Activated T-cell treated with anti-CD3 and anti-CD28 coated beads, Interleukin-2, amount 50 U/mL, for 72 hours (primary cell): ENCODE measurements at regions not wholly inside any gene's neighbourhood (a gene's known extent, or its start where the extent isn't known, plus 50 kb on each side); places are given as distances from the start of the nearest gene placed in this dataset.
"Not testable (repeated sequence)": the region's sequence is repeated elsewhere in the genome, so short reads cannot be mapped to it uniquely, and the experiment has no call there.

Source experiments
- ATAC-seq, 2 donors: fragments of 150-1000 bp; cut with Tn5 transposase; replicated peaks in 1 of 2; 2 replicates each; pipeline ENCODE4 v1.10.0; 2021; ENCODE audit warnings: moderate library complexity in 2 of 2, mild to moderate bottlenecking in 1 of 2
- DNase-seq, 2 donors: peaks; one replicate each; pipeline ENCODE4 v3.0.0; 2021 to 2022; ENCODE audit warnings: mixed read lengths in 1 of 2
- H3K27ac Mint-ChIP-seq: one replicate; pipeline ENCODE4 v1.8.0; 2022; ENCODE audit warnings: mild to moderate bottlenecking, moderate library complexity, mixed read lengths
- H3K27me3 Mint-ChIP-seq: one replicate; pipeline ENCODE4 v1.8.0; 2022; ENCODE audit warnings: low read depth, mixed read lengths
- H3K36me3 Mint-ChIP-seq, 2 donors: one replicate each; pipeline ENCODE4 v1.8.0; 2022; ENCODE audit warnings: mixed read lengths in 2 of 2, mild to moderate bottlenecking in 1 of 2; ENCODE audit not compliant: insufficient read depth in 2 of 2
- H3K4me1 Mint-ChIP-seq: one replicate; pipeline ENCODE4 v1.8.0; 2022; ENCODE audit warnings: low read depth, mixed read lengths
- H3K4me3 Mint-ChIP-seq, 2 donors: one replicate each; pipeline ENCODE4 v1.8.0; 2022; ENCODE audit warnings: mild to moderate bottlenecking in 2 of 2, mixed read lengths in 2 of 2, moderate library complexity in 2 of 2
- H3K9me3 Mint-ChIP-seq, 2 donors: one replicate each; pipeline ENCODE4 v1.8.0; 2022; ENCODE audit warnings: mixed read lengths in 2 of 2

DNA sequence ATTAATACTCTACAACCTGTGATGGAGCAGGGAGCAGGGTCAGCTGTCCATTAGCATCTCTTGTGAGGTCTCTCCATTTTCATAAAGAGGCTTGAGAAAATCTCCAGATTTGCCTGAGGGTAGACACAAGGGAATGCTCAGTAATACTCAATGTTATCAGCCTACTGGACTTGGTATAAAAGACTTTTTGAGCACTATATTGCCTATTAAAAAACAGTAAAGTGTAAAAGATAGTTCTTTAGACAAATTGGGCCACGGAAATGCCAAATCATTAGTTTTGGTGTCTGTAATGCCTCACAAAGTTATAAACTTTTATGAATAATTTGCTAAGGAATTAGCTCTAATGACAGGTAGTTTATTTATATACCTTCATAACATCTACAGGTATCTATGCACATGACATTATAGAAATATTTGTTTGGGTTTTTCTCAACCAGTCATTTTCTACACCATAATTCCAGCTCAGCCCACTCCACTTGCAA lies 1524.9 kb upstream of the TPTE start:
- not testable (repeated sequence) for H3K4me1 Mint-ChIP-seq, H3K4me3 Mint-ChIP-seq, DNase-seq, H3K27ac Mint-ChIP-seq, ATAC-seq
- H3K9me3 Mint-ChIP-seq = peaks cover 26 to 31% of the 10 kb centered on the region in 2 donors
- H3K27me3 Mint-ChIP-seq = peaks cover 23% of the 10 kb centered on the region
- H3K36me3 Mint-ChIP-seq = peaks cover 21% of the 10 kb centered on the region in 2 donors

DNA sequence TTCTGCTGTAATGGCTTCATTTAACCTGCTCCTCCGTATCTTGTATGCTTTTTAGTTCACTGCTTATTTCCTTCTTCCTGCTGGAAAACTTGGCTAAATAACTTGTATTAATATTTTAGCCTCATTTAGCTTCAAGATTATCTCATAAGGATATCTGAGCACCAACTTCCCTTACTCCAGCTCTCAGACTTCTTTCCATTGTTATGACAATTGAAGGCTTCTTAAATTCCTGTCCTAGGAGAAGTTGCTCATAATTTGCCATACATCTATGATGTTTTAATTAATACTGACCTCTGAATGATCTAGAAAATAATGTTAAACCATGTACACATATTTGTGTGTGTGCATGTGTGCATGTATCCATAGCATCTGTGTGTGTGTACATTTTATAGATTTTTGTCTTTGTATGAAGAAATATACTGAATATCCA lies 1524.4 kb upstream of the TPTE start:
- Mint-ChIP-seq H3K9me3 (peaks cover 21 to 27% of the 10 kb centered on the region in 2 donors), H3K27me3 (peaks cover 18% of the 10 kb centered on the region), H3K4me3 (no peak overlapping the region), H3K36me3 (peaks cover 16 to 18% of the 10 kb centered on the region in 2 donors), H3K4me1 (no peaks in the 10 kb centered on the region), H3K27ac (no peak overlapping the region)
- no peak for DNase-seq
- no peak for ATAC-seq

DNA sequence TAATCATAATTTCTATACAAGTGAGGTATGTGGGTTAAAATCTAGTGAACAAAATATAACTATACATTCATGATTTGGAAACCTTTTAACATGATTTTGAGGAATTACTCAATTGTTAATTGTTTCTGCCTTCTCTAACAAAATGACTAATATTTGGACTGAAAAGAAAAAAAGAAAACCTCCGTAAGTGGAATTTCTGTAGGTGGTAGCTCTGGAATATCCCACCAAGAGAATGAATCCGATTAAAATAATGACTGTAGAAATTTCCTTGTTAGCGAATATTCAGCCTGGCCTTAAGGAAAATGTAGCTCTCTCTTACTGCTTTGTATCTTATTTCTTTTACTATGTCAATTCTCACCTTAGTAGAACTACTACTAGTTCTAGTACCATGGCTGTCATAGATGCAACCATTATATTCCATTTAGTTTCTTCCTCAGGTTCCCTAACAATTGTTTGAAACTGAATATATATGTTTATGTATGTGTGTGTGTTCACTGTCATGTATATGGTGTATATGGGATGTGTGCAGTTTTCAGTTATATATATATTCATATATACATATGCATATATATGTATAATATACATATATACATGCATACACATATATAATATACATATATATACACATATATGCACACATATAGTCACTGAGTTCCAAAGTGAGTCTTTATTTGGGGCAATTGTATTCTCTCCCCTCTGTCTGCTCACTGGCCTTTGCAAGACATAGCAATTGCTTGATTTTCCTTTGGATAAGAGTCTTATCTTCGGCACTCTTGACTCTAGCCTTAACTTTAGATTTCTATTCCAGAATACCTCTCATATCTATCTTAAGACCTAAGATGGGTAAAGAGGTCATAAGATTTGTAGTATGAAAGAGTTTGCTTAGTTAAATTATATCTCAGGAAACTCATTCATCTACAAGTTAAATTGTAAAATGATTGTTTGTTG lies 1523.7 kb upstream of the TPTE start:
- H3K4me1 Mint-ChIP-seq, H3K4me3 Mint-ChIP-seq, DNase-seq, H3K27ac Mint-ChIP-seq, ATAC-seq: not testable (repeated sequence)
- Mint-ChIP-seq H3K9me3 (peaks cover 17 to 21% of the 10 kb centered on the region in 2 donors), H3K36me3 (peaks cover 11 to 12% of the 10 kb centered on the region in 2 donors), H3K27me3 (peaks cover 11% of the 10 kb centered on the region)

DNA sequence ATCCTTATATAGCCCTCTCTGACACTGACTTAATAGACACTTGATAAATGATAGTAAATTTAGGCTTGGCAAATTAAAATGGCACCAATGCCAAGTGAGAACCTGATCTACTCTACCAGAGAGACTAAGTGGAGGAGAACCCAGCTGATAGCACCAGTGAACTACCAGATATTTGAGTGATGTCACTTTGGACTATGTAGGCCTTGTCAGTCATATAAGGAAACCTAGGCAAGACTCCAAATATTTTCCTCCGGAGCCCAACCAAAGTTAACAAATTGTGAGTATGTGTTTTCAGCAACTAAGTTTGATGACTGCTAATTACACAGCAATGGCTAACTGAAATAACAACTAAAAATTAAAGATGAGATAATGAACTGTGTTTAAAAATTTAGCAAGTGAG lies 1522.9 kb upstream of the TPTE start:
- ATAC-seq, H3K4me3 Mint-ChIP-seq, H3K4me1 Mint-ChIP-seq, H3K27ac Mint-ChIP-seq, DNase-seq, H3K36me3 Mint-ChIP-seq, H3K27me3 Mint-ChIP-seq: not testable (repeated sequence)
- H3K9me3 Mint-ChIP-seq = peaks cover 12 to 14% of the 10 kb centered on the region in 2 donors

DNA sequence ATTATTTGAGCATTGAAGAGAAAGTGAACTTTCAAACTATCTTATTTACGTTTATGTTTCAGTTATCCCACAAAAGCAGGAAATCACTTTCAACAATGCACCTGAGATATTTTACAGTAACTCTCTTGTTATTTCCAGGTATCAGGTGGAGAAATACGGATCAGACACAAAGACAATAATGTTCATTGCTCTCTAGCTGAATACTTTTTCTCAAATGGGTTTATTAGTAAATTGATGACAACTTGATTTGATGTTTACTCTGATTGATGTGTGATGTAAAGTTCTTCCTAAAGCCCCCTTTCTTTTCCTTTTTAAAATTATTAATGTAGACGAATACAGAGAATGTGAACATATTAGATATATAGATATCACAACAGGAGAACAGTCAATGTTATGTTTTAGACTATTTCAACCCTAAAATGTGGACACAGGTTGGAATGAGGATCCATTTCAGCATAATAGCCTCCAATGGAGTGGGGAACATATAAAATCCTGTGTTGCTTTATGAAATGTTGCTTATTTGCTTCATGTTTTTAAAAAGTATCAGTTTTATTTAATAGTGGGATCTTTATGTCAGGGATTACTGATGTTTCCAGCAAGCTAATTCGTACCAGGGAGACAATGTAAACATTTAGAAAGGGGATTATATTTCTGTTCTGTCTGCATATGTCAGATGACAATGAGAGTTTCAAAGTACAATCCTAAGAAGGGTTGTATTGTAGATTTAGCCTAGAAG lies 1522.3 kb upstream of the TPTE start:
- peaks cover 10 to 11% of the 10 kb centered on the region in 2 donors for H3K9me3 Mint-ChIP-seq
- H3K36me3 Mint-ChIP-seq = peaks cover 2 to 5% of the 10 kb centered on the region in 2 donors
- no peak for DNase-seq
- no peak overlapping the region for H3K4me3 Mint-ChIP-seq
- ATAC-seq = no peak
- no peak overlapping the region for H3K27ac Mint-ChIP-seq
- no peaks in the 10 kb centered on the region for H3K4me1 Mint-ChIP-seq
- H3K27me3 Mint-ChIP-seq = peaks cover 3% of the 10 kb centered on the region

- not testable (repeated sequence) for DNase-seq, H3K4me1 Mint-ChIP-seq, H3K27ac Mint-ChIP-seq, ATAC-seq, H3K9me3 Mint-ChIP-seq, H3K4me3 Mint-ChIP-seq, H3K36me3 Mint-ChIP-seq
- H3K27me3 Mint-ChIP-seq = peaks cover 11% of the 10 kb centered on the region
These were observed 1521.3 kb upstream of the TPTE start for GRCh38 chr21:9000132-9000531.

- H3K4me3 Mint-ChIP-seq, H3K4me1 Mint-ChIP-seq, H3K9me3 Mint-ChIP-seq, DNase-seq, H3K27ac Mint-ChIP-seq, ATAC-seq, H3K36me3 Mint-ChIP-seq: not testable (repeated sequence)
- peaks cover 14% of the 10 kb centered on the region for H3K27me3 Mint-ChIP-seq
These were observed 1520.7 kb upstream of the TPTE start for GRCh38 chr21:9000671-9001070.

GRCh38 chr21:9001890-9002663 lies 1519.3 kb upstream of the TPTE start:
- not testable (repeated sequence) for H3K9me3 Mint-ChIP-seq, H3K4me1 Mint-ChIP-seq, H3K27ac Mint-ChIP-seq, ATAC-seq, H3K4me3 Mint-ChIP-seq, H3K36me3 Mint-ChIP-seq, DNase-seq
- peaks cover 20% of the 10 kb centered on the region for H3K27me3 Mint-ChIP-seq

DNA sequence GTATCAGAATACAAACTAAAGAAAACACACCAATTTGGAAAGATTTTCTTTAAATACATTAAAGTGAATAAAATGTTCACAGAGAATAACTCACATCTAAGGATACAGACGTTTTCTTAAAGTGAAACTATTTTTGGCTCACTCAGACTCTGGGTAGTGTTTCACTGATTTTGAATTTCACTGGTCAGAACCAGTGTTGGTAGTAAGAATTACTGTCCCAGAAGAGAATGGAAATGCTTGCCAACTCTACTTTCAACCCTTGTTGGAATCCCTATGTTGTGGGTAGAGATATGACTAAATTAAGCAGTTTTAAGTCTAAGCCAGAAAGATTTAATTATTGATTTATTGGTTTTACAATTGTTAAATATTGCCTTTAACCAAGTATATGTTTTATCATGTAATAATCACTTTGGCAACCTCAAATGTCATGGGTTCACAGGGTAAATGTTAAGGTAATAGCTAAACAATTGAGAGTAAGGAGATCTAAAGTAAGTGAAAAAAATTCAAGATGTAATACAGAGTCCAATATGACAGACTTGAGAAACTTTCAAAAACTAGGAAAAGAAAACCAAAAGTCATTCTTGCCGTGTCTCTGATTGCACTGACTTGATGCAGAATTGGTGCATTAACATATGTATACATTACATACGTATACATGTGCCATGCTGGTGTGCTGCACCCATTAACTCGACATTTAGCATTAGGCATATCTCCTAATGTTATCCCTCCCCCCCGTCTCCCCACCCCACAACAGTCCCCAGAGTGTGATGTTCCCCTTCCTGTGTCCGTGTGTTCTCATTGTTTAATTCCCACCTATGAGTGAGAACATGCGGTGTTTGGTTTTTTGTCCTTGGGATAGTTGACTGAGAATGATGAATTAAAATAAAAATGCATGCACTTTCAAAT lies 1517.2 kb upstream of the TPTE start:
- not testable (repeated sequence) for ATAC-seq, H3K4me3 Mint-ChIP-seq, H3K27ac Mint-ChIP-seq, H3K36me3 Mint-ChIP-seq, DNase-seq, H3K4me1 Mint-ChIP-seq
- peaks cover 9 to 10% of the 10 kb centered on the region in 2 donors for H3K9me3 Mint-ChIP-seq
- H3K27me3 Mint-ChIP-seq = peaks cover 37% of the 10 kb centered on the region

GRCh38 chr21:9004815-9005518 lies 1516.4 kb upstream of the TPTE start:
- H3K27me3 Mint-ChIP-seq = peaks cover 42% of the 10 kb centered on the region
- not testable (repeated sequence) for H3K27ac Mint-ChIP-seq

DNA sequence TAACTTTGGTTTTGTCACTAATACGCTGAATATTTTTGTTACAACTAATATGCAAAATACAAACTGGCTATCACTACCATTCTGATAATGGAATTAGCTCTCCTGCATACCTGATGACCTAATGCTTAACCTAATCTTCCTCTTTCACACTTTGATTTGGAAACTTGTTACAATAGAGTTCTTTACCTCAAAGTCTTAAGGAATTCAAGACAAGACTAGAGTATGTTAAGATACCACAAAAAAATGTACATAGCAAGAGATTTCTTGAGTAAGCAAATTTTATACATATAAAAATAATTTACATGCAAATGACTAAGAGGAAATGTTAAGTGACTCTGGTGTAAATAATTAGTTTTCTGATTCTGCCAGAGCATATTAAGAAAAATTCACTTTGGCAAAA lies 1515.7 kb upstream of the TPTE start:
- not testable (repeated sequence) for H3K4me1 Mint-ChIP-seq, ATAC-seq, H3K4me3 Mint-ChIP-seq, H3K27ac Mint-ChIP-seq, H3K9me3 Mint-ChIP-seq, DNase-seq, H3K36me3 Mint-ChIP-seq
- peaks cover 45% of the 10 kb centered on the region for H3K27me3 Mint-ChIP-seq

More at GRCh38 chr21:9004815-9005518, 1516.4 kb upstream of the TPTE start:
- DNase-seq, H3K4me1 Mint-ChIP-seq, H3K36me3 Mint-ChIP-seq, H3K4me3 Mint-ChIP-seq, ATAC-seq: not testable (repeated sequence)
- peaks cover 9 to 11% of the 10 kb centered on the region in 2 donors for H3K9me3 Mint-ChIP-seq
